B cell (primary cell): ENCODE measurements at regions not wholly inside any gene's neighbourhood (a gene's known extent, or its start where the extent isn't known, plus 50 kb on each side); places are given as distances from the start of the nearest gene placed in this dataset.

Experiments
- ATAC-seq: fragments of 200-7000 bp; cut with Tn5 transposase; one replicate; pipeline ENCODE4 v1.10.0; 2021; ENCODE audit warnings: low read depth, mild to moderate bottlenecking, moderate number of reproducible peaks, moderate library complexity
- CTCF ChIA-PET: fragments of 350-600 bp; sonication (Branson Sonifier 250); formaldehyde crosslinking; loops from one replicate; lab custom pipeline; 2021; ENCODE audit warnings: antibody characterized with exemption, inconsistent platforms; lab: Charles Lee
- POLR2A ChIA-PET: fragments of 350-600 bp; sonication (Branson Sonifier 250); formaldehyde crosslinking; loops from one replicate; lab custom pipeline; 2021; ENCODE audit warnings: antibody characterized with exemption; lab: Charles Lee
- DNase-seq: peaks from one replicate; pipeline ENCODE4 v3.0.0; 2013
- H2AFZ ChIP-seq: 2 replicates; pipeline ENCODE4 v1.6.1; 2012; ENCODE audit warnings: mild to moderate bottlenecking, low read depth, low read length; ENCODE audit not compliant: insufficient read depth, poor library complexity, severe bottlenecking
- H3K27ac ChIP-seq, 2 donors: 1 replicate in 1 of 2; 2 replicates in 1 of 2; pipeline ENCODE4 v1.5.1; 2012 to 2013; ENCODE audit warnings: low read length in 2 of 2, mild to moderate bottlenecking in 2 of 2, moderate library complexity in 1 of 2
- H3K27me3 ChIP-seq, 4 experiments: fragments of 200-600 bp in 1 of 4; sonication (generic) in 1 of 4; replicated peaks in 1 of 4; 1 replicate in 2 of 4; 2 replicates in 2 of 4; pipeline versions ENCODE4 v1.6.1 to v1.7.0; 2013 to 2016; ENCODE audit warnings: low read length in 3 of 4, mild to moderate bottlenecking in 2 of 4, mixed read lengths in 1 of 4, moderate library complexity in 1 of 4; ENCODE audit not compliant: insufficient read depth in 4 of 4, control insufficient read depth in 3 of 4; ENCODE audit errors: control extremely low read depth in 1 of 4
- H3K36me3 ChIP-seq, 2 experiments: replicated peaks in 1 of 2; 1 replicate in 1 of 2; 2 replicates in 1 of 2; pipeline versions ENCODE4 v1.6.1 to v1.7.1; 2013; ENCODE audit warnings: low read length in 1 of 2; ENCODE audit not compliant: insufficient read depth in 2 of 2, control insufficient read depth in 1 of 2; ENCODE audit errors: control extremely low read depth in 1 of 2, extremely low read depth in 1 of 2
- H3K4me1 ChIP-seq, 2 donors: fragments of 200-600 bp in 1 of 2; sonication (generic) in 1 of 2; 1 replicate in 1 of 2; 2 replicates in 1 of 2; pipeline versions ENCODE4 v1.5.1 to v1.6.1; 2013 to 2017; ENCODE audit warnings: low read length in 2 of 2; ENCODE audit not compliant: control insufficient read depth in 2 of 2, insufficient read depth in 2 of 2
- H3K4me2 ChIP-seq: replicated peaks from 2 replicates; pipeline ENCODE3; 2012; ENCODE audit warnings: mild to moderate bottlenecking, low read depth, low read length; ENCODE audit not compliant: poor library complexity, severe bottlenecking
- H3K4me3 ChIP-seq, 5 experiments: fragments of 200-600 bp in 1 of 5; sonication (generic) in 1 of 5; 1 replicate in 3 of 5; 2 replicates in 2 of 5; pipeline versions ENCODE4 v1.5.1 to v1.7.0; 2011 to 2016; ENCODE audit warnings: low read length in 4 of 5, mild to moderate bottlenecking in 4 of 5, low read depth in 2 of 5, control low read depth in 1 of 5, moderate library complexity in 1 of 5; ENCODE audit not compliant: insufficient read depth in 1 of 5; ENCODE audit errors: control extremely low read depth in 1 of 5, extremely low read depth in 1 of 5
- H3K79me2 ChIP-seq: fragments of 200-600 bp; sonication (generic); one replicate; pipeline ENCODE4 v1.6.0; 2016; ENCODE audit warnings: low read length; ENCODE audit not compliant: control insufficient read depth, insufficient read depth
- H3K9ac ChIP-seq: fragments of 200-600 bp; sonication (generic); 2 replicates; pipeline ENCODE4 v1.6.1; 2017; ENCODE audit warnings: mild to moderate bottlenecking, low read length, moderate library complexity
- H3K9me3 ChIP-seq, 3 donors: one replicate each; pipeline versions ENCODE4 v1.6.1 to v1.7.1; 2013; ENCODE audit warnings: low read length in 2 of 3; ENCODE audit not compliant: control insufficient read depth in 2 of 3, insufficient read depth in 1 of 3; ENCODE audit errors: control extremely low read depth in 1 of 3
- H4K20me1 ChIP-seq: 2 replicates; pipeline ENCODE4 v1.6.0; 2012; ENCODE audit warnings: mild to moderate bottlenecking, low read length; ENCODE audit not compliant: insufficient read depth, control insufficient read depth, poor library complexity, severe bottlenecking
- H3K27ac Mint-ChIP-seq: one replicate; pipeline ENCODE4 v1.8.0; 2021; ENCODE audit warnings: mixed read lengths
- H3K27me3 Mint-ChIP-seq: one replicate; pipeline ENCODE4 v1.8.0; 2021; ENCODE audit warnings: mixed read lengths
- H3K4me1 Mint-ChIP-seq: one replicate; pipeline ENCODE4 v1.8.0; 2021; ENCODE audit warnings: mixed read lengths
- H3K4me3 Mint-ChIP-seq: one replicate; pipeline ENCODE4 v1.8.0; 2021; ENCODE audit warnings: mixed read lengths
- H3K9me3 Mint-ChIP-seq: one replicate; pipeline ENCODE4 v1.8.0; 2022; ENCODE audit warnings: mixed read lengths; ENCODE audit not compliant: insufficient read depth
- CTCF ChIP-seq: fragments of 200-600 bp; IDR thresholded peaks from one replicate; pipeline ENCODE4 v1.8.0; 2022; ENCODE audit warnings: antibody characterized with exemption, mild to moderate bottlenecking
- EZH2 ChIP-seq: IDR thresholded peaks from 2 replicates; pipeline ENCODE4 v1.6.1; 2012; ENCODE audit warnings: borderline replicate concordance, low read depth, mild to moderate bottlenecking, moderate library complexity, low read length; ENCODE audit not compliant: insufficient read depth, poor library complexity, severe bottlenecking
- whole genome bisulfite sequencing: methylation state at CpG from one replicate; pipeline ENCODE4 v1.1.5; 2013; ENCODE audit warnings: missing lambda C conversion rate; ENCODE audit not compliant: insufficient coverage; 5-methylcytosine and 5-hydroxymethylcytosine counted together
- intact Hi-C: fragments of 100-400 bp; cut with micrococcal nuclease; formaldehyde crosslinking; loops from one replicate; pipeline ENCODE4 v1.10.0; 2022

- no peak for DNase-seq
- H4K20me1 ChIP-seq: no peaks in the 10 kb centered on the region
- CTCF ChIA-PET: no interaction called here
- no peak overlapping the region for H3K27ac ChIP-seq
- H3K79me2 ChIP-seq: no peaks in the 10 kb centered on the region
- Mint-ChIP-seq H3K27ac (no peak overlapping the region), H3K4me1 (no peaks in the 10 kb centered on the region), H3K27me3 (no peaks in the 10 kb centered on the region), H3K4me3 (no peak overlapping the region), H3K9me3 (no peaks in the 10 kb centered on the region)
- ATAC-seq: no peak
- no peak overlapping the region for H2AFZ ChIP-seq
- intact Hi-C loops: no loop called here
- H3K4me2 ChIP-seq: no peak overlapping the region
- H3K27me3 ChIP-seq: no peaks in the 10 kb centered on the region
- no peak overlapping the region for H3K9ac ChIP-seq
- no CpG with 5 or more reads among the region's 2 CpGs for WGBS
- no peaks in the 10 kb centered on the region for H3K36me3 ChIP-seq
- H3K4me1 ChIP-seq: no peaks in the 10 kb centered on the region
- H3K9me3 ChIP-seq: no peaks in the 10 kb centered on the region
- no peak for TF ChIP-seq EZH2
- no peak for TF ChIP-seq CTCF
- H3K4me3 ChIP-seq: no peak overlapping the region
- POLR2A ChIA-PET: no interaction called here
Observed at GRCh38 chrX:147675819-147676218, 235.9 kb upstream of the FMR1 start.

GRCh38 chrX:147679356-147680005, 232.2 kb upstream of the FMR1 start:
- CTCF ChIA-PET: no interaction called here
- Mint-ChIP-seq H3K27me3 (no peaks in the 10 kb centered on the region), H3K27ac (no peak overlapping the region), H3K4me3 (no peak overlapping the region), H3K4me1 (no peaks in the 10 kb centered on the region), H3K9me3 (no peaks in the 10 kb centered on the region)
- DNase-seq (no peak), ATAC-seq (no peak)
- H3K9ac ChIP-seq: no peak overlapping the region
- no peaks in the 10 kb centered on the region for H3K36me3 ChIP-seq
- H3K4me3 ChIP-seq: no peak overlapping the region
- H3K9me3 ChIP-seq: no peaks in the 10 kb centered on the region
- no peak overlapping the region for H3K27ac ChIP-seq
- no peaks in the 10 kb centered on the region for H3K27me3 ChIP-seq
- H3K4me2 ChIP-seq: no peak overlapping the region
- WGBS: no CpG with 5 or more reads among the region's 5 CpGs
- TF ChIP-seq CTCF (no peak), EZH2 (no peak)
- H4K20me1 ChIP-seq: no peaks in the 10 kb centered on the region
- no peaks in the 10 kb centered on the region for H3K79me2 ChIP-seq
- intact Hi-C loops: no loop called here
- H3K4me1 ChIP-seq: no peaks in the 10 kb centered on the region
- no peak overlapping the region for H2AFZ ChIP-seq
- POLR2A ChIA-PET: no interaction called here
